NCI-H128 (cell line): ENCODE measurements at regions not wholly inside any gene's neighbourhood (a gene's known extent, or its start where the extent isn't known, plus 50 kb on each side); places are given as distances from the start of the nearest gene placed in this dataset.

ENCODE experiments used
- DNase-seq: peaks from one replicate; lab custom pipeline; 2025; ENCODE audit not compliant: unreplicated experiment; lab: John Stamatoyannopoulos, UW

GRCh38 chr12:3336606-3337311 is 154.2 kb upstream of the PRMT8 start:
- no peak for DNase-seq

- DNase-seq: no peak
Measured at GRCh38 chr12:3337944-3338343, 153.1 kb upstream of the PRMT8 start.

DNA sequence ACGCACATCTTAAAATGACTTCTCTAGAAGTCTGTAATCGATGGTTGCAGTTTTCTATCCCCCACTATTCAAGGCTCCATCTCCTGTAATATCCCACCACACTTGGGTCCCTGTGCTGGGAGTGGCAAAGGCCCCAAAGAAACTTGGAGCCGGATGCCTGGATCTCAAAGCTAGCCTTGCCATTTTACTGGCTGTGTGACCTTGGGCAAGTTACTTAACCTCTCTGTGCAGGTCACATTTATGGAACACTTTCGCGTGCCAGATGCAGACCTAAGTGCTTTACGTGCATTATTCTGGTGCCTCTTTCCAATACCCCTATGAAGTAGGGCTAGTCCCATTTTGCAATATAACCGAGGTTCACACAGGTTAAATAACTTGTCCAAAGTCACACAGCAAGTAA is 151.8 kb upstream of the PRMT8 start:
- DNase-seq: no peak

GRCh38 chr12:3341594-3341993 is 149.4 kb upstream of the PRMT8 start:
- DNase-seq: no peak

DNA sequence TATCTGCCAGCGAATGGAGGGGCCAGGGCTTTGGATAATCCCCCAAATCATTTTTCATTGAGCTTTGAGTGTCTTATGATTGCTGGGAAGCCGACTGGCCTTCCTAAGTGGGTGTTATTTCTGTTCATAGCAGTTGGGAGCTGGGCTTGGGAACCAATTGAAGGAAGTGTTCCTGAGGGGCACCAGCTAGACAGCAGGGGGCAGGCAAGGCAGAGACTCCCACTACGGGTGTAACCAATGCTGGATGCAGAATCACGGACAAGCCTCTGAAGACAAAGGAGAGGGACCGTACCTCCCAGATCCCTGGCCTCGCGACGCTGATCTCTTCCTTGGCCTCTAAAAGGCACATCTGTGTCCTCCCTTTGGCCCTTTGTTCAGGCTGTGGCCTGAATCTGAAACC is 149.0 kb upstream of the PRMT8 start:
- peak; percentile 31 for DNase-seq

DNA sequence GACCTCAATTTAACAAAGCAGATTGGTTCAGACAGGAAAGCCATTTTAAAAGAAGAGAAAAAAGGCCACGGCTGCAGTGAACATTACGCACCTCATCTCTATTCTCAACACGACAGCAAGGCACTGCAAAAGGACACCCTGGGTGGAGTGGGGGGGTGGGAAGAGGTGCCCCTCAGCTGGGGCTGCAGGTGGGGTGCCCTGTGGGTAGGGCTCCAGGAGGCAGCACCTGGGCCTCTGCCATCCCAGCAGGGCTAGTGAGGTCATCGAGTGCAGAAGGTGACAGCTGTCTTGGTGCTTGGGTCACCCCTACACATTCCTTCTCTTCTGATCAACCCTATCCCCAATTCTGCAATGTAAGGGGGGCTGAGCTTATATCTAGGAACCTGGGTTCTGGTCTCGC is 142.9 kb upstream of the PRMT8 start:
- DNase-seq: no peak

DNA sequence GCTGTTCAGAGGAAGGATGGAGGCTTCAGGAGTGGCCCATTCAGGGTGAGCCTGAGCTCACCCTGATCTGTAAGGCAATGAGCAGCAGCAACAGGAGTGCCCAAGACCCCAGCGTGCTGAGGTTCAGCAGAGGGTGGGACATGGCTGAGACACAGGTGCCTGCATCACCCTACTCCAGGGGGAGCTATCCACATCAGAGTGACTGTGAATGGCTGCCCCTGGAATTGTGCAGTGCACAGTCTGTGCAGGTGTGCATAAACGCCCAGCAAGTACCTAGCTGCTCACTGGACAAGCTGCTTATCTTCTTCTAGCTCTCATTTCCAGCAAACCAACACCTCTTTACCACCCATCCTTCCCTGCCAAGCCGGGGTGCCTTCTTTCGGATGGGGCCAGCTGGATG is 140.6 kb upstream of the PRMT8 start:
- DNase-seq: no peak

GRCh38 chr12:3351731-3352130 is 139.3 kb upstream of the PRMT8 start:
- no peak for DNase-seq

- DNase-seq: no peak
Measured at GRCh38 chr12:3352230-3352629, 138.8 kb upstream of the PRMT8 start.

GRCh38 chr12:3353621-3354020 is 137.4 kb upstream of the PRMT8 start:
- no peak for DNase-seq

GRCh38 chr12:3354586-3354985 is 136.4 kb upstream of the PRMT8 start:
- no peak for DNase-seq

DNA sequence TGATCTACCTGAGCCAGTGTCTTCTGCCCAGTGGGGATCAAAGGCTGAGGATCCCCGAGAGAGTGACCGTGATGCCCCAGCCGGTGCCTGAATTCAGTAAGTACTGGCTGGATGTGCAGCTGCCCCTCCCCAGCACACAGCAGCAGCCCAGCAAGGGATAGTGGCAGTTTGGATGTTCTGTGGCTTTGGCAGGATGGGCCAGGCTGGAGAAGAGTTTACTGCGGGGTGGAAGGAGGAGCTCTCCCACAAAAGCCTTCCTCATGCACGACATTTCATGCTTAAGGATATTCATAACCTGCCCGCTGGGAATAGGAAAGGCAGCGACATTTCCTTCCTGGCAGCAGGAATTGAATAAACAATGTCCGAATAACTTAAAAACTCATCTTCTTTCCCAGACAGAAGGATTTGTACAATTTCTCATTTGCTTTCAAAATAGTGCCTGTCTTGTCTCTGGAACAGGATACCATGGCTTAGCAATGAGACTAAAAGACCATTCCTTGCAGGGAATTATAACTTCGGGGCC is 135.6 kb upstream of the PRMT8 start:
- DNase-seq: no peak

DNA sequence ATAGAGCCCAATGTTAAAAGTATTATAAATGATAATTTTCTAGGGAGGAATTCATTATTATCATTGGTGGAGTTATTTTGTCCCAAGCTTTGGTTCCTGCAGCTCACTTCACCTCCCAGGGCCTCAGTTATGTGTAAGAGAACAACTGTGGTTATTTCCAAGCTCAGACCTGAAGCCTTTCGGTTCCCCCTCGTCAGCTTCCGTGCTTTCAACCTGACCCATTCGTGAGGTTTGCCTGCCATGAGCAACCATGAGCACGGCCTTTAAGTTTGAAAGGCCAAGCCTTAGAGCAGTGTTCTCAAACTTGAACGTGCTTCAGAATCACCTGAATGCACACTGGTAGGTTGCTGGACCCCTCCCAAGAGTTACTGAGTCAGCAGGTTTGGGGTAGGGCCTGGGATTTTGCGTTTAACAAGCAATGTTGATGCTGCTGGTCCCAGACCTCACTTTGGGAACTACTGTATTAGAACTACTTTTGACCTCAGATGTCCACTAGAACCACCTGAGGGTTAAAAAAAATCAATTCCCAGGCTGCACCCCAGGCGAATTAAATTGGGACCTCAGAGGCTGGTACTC is 133.0 kb upstream of the PRMT8 start:
- DNase-seq: no peak

GRCh38 chr12:3359478-3359877 is 131.5 kb upstream of the PRMT8 start:
- no peak for DNase-seq

DNA sequence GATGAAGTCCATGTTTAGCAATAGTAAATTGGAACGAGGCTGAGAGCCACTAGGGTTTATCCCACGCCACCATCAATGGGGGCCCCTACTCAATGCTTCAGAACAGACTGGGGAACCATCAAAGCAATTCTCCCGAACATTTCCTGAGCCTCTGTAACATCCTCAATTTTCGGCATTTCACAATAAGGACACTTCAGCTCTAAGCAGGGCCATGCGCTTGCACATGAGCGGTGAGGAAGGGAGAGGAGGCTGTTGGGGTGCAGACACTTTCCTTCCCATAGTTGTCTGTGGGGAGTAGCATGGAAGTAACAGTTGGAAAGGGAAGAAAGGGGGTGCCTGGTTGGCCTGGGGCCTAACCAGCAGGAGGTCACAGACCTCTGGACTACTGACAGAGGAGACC is 129.9 kb upstream of the PRMT8 start:
- no peak for DNase-seq

DNA sequence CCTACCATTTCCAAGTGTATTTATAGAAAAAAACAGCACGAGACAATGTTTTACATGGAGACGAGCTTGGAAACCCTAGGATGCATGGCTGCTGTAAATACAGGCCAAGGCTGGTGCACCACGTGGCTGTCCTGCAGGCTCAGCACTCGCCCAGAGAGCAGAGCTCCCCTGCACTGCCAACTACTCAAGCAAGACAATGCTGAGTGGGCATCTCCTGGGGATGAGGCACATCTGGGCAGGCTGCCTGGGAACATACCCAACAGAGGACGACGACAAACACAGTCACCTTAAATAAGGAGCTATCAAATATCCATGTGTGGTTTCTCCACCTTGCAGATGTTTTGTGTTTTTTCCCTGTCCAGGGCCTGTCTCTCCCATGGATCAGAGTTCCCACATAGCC is 128.3 kb upstream of the PRMT8 start:
- no peak for DNase-seq

DNA sequence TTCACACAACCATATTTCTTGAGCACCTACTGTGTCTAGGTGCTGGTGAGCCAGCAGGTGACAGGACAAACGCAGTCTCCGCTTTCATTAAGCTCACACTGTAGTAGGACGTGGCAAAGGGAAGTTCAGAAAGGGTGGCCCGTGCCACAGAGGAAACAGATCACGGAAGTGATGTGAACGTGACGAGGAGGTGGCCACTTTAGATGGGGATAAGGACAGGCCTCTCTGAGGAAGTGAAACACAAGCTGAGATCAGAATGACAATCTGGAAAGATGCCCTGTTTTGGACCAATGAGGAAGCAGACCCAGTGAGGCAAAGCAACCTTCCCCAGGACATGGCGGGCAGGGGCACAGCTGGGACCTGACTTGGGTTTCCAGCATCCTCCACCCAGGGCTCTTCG is 127.4 kb upstream of the PRMT8 start:
- DNase-seq: no peak

GRCh38 chr12:3364226-3364625 is 126.8 kb upstream of the PRMT8 start:
- DNase-seq: no peak

DNA sequence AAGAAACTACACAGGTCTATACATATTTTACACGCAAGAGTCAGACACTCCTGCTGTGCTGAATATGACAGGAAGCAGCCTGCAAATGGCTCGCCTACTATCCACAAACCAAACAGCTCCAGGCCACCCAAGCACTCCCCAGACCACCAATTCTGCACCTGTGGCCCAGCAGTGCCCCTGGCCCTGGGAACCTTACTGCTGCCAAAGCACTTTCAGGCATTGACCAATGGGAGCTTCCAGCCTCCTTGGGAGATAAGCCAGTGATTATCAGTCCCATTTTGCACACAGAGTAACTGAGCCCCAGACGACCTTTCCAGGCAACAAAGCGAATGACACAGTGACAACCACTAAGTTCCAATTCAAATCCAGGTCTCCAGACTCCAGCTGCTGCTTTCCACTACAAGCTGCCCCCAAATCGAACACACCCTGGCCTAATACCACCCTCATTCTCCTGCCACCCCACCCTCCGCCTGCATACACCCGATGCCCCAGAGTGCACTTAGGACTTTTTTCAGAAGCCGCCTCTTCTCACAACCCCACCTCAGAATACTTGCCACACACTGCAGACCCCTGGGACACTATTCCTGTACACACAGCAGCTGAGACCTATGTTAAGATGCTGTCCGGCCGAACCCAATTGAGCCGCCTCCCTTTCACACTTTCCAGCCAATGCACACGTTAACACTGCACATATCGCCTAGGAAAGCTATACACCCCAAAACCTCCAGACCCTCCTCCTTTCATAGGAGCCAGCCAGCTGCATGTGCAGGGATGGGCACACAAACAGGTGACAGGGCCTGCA is 126.1 kb upstream of the PRMT8 start:
- no peak for DNase-seq

DNA sequence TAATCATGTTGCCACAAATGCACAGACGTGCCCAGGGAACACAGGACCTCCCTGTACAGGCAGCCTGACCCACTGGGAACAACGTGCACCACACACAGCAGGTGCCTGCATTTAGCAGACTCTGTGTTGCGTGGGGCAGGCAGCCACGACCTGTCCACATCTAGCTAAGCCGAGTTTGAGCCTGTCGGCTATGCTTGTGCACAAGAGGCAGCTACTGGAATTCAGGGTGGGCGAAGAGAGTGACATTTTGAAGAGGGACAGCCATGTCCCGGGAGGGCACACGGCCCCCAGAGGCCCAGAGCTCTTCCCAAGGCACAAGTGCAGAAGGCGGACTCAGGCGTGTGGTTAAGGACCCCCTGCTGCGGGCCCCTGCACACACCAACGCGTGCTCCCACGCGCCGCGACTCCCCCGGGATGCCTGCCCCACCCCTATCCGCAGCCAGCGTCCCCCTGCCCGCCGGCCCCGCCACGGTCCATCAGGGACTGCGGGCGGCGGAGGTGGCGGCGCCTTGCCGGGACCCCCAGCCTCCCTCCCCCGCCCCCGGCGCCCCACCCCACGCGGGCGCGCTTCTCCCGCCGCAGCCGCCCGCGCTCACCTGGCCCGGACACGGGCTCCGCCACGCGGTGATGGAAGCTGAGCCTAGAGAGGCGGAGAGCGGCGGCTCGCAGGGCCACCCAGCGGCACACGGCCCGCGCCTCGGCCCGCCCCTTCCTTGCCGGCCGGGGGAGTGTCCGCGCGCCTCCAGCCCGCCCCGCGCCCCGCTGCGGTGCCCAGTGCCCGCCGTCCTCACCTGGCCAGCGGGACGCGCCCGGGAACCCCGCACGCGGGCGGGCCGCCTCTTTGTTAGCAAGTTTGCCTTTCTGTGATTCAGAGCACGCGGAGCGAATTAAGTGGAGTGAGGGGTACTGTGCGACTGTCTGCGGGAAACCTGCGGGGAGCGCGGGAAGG is 125.3 kb upstream of the PRMT8 start:
- DNase-seq: no peak
